GM06990 (cell line): ENCODE measurements at regions not wholly inside any gene's neighbourhood (a gene's known extent, or its start where the extent isn't known, plus 50 kb on each side); places are given as distances from the start of the nearest gene placed in this dataset.
"Not testable (repeated sequence)": the region's sequence is repeated elsewhere in the genome, so short reads cannot be mapped to it uniquely, and the experiment has no call there.

Source experiments
- DNase-seq: peaks from one replicate; pipeline ENCODE4 v3.0.0-alpha.2; 2011; ENCODE audit not compliant: insufficient read length; ENCODE audit errors: extremely low read depth
- H3K27me3 ChIP-seq: replicated peaks from 2 replicates; pipeline ENCODE4 v1.6.0; 2011; ENCODE audit warnings: low read length; ENCODE audit not compliant: control insufficient read depth, insufficient read depth
- H3K36me3 ChIP-seq: 2 replicates; pipeline ENCODE4 v1.5.1; 2011; ENCODE audit warnings: low read length; ENCODE audit not compliant: control insufficient read depth, insufficient read depth
- H3K4me3 ChIP-seq: replicated peaks from 2 replicates; pipeline ENCODE4 v1.5.1; 2011; ENCODE audit warnings: low read depth, mild to moderate bottlenecking, control low read depth, low read length
- TF ChIP-seq, protein P1 (sequence below): IDR thresholded peaks from 2 replicates; pipeline ENCODE4 v1.5.1; 2011; ENCODE audit warnings: low read length, control low read depth, mild to moderate bottlenecking, inconsistent platforms; ENCODE audit not compliant: insufficient read depth, poor library complexity, severe bottlenecking

DNA sequence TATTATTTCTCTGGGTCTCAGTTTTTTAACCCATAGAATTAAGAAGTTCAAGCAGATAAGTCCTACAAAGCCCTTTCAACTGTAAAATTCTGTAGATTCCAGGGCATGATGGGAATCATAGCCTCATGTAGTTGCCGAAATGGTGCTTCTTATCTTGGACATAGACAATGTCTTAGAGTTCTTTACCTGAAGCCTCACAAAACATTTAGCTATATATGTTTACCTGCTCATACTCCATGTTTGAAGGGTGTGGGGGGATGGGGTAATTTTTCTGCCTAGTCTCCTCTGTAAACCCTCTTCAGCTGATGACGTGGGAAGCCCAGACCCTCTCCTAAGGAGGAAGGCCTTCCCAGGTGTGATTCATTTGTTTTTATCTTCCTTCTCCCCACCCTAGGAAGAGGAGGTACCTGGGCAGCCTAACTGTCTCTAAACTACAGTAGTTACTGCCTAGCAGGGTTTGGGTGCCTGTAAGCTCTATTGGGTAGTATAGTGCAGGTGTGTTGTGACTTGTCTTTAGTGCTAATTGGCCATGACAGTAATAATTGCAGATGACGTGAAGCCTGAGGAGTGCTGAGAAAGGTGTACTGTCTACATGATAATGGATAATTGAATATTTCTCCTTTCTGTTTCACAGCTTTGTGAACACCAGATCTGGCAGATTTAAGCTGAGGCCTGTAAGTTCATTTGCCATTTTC is 230.8 kb downstream of the TFAP2B start:
- no peak overlapping the region for H3K4me3 ChIP-seq
- no peaks in the 10 kb centered on the region for H3K36me3 ChIP-seq
- DNase-seq: no peak
- TF ChIP-seq, protein P1, sequence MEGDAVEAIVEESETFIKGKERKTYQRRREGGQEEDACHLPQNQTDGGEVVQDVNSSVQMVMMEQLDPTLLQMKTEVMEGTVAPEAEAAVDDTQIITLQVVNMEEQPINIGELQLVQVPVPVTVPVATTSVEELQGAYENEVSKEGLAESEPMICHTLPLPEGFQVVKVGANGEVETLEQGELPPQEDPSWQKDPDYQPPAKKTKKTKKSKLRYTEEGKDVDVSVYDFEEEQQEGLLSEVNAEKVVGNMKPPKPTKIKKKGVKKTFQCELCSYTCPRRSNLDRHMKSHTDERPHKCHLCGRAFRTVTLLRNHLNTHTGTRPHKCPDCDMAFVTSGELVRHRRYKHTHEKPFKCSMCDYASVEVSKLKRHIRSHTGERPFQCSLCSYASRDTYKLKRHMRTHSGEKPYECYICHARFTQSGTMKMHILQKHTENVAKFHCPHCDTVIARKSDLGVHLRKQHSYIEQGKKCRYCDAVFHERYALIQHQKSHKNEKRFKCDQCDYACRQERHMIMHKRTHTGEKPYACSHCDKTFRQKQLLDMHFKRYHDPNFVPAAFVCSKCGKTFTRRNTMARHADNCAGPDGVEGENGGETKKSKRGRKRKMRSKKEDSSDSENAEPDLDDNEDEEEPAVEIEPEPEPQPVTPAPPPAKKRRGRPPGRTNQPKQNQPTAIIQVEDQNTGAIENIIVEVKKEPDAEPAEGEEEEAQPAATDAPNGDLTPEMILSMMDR: no peak
- H3K27me3 ChIP-seq: no peaks in the 10 kb centered on the region

DNA sequence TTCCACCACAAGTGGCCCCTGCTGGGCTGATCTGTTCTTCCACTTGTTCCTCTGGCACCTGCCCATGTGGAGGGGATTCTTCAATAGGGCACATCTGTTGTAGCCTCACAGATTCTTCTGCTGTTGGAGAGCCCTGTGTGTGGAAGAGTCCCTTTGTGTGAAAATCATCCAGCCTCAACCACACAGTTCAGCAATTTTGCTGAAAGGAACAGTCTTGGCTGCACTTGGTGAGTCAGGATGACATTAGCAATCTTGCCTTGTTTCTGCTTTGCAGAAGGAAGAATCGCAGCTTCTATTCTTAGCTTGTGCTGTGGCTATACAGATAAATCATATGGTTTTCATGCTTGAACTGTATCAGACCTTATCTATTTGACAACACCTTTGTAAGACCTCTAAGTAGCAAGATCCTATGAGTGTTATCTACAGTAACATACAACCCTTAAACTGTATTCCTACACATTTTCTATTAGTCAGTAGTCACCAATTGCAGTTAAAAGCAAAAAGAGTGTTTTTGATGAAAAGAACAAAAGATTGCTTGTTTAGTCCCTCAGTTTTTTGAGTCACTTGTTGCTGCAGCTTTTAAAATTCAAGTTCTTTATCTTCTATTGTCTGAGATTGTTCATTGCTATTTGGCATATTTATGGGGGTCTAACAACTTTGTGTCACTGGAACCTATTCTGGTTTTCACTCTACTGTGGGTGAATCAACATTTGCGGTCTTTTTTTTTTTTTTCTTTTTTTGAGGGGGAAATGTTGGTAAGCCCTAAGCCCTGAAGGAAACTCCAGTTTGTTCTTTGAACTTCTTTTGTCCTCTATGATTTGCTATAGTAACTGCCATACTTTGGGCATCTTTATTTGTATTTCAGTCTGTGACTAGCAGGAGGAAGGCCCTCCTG is 231.6 kb downstream of the TFAP2B start:
- H3K36me3 ChIP-seq: no peaks in the 10 kb centered on the region
- TF ChIP-seq, protein P1: no peak
- no peak for DNase-seq

DNA sequence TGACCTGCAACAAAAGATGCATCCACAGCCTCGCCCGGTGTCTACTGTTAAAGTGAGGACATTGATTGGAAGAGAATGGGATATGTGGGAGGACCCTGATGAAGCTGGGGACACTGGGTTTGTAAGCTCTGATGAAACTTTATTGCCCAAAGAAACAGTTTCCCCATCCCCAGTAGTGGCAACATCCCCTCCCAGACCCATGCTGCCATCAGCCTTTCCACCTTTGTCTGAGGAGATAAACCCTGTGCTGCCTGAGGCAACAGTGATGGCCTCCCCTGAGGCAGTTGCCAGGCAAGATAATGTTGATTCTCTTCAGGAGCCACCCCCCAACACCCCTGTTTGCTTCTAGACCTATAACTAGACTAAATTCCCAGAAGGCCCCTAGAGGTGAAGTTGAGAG is 234.0 kb downstream of the TFAP2B start:
- not testable (repeated sequence) for DNase-seq, H3K4me3 ChIP-seq, H3K36me3 ChIP-seq, H3K27me3 ChIP-seq

More for the DNA sequence above, 231.6 kb downstream of the TFAP2B start:
- Histone ChIP-seq H3K4me3 (no peak overlapping the region), H3K27me3 (no peaks in the 10 kb centered on the region)

DNA sequence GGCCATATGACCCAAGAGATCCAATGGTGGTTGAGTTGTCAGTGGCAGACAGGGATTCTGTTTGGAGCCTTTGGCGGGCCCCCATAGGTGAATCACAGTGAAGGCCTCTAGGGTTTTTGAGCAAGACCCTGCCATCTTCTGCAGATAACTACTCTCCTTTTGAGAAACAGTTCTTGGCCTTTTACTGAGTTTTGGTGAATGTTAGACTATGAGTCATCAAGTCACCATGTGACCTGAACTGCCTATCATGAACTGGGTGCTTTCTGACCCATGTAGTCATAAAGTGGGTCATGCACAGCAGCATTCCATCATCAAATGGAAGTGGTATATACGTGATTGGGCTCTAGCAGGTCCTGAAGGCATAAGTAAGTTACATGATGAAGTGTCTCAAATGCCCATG is 236.6 kb downstream of the TFAP2B start:
- H3K4me3 ChIP-seq, H3K27me3 ChIP-seq, H3K36me3 ChIP-seq, DNase-seq: not testable (repeated sequence)

DNA sequence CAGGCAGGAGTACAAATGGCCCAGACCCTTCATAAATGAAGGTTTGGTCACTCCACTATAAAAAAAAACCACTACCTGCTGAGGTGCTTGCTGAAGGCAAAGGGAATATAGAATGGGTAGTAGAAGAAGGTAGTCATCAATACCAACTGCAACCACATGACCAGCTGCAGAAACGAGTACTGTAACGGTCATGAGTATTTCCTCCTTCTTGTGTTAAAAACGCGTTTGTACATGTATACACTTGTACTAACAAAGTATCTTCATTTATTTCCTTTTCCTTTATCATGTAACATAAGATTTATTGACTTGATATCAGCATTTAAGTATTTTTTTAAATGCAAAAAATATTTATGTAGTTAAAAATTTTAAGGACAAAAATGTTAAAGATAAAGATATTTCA is 238.6 kb downstream of the TFAP2B start:
- no peak for DNase-seq
- Histone ChIP-seq H3K4me3 (no peak overlapping the region), H3K27me3 (no peaks in the 10 kb centered on the region), H3K36me3 (no peaks in the 10 kb centered on the region)
- TF ChIP-seq, protein P1: no peak

DNA sequence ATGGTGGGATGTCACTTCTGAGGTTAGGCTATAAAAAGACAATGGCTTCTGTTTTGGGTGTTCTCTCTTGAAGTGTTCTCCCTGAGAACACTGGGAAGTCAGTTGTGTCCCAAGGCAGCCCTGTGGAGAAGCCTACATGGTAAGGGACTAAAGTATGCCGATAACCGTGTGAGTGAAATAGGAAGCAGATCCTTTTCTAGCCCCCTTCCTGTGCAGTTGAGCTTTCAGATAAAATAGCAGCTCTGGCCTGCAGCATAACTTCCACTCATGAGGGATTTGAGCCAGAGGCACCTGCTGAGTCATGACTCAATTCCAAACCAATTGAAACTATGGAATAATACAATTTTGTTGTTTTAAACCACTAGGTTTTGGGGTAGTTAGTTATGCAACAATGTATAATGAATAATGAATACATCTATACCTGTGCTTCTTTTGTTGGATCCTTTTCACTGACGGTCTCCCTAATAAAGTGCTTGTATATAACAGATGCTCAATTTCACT is 241.6 kb downstream of the TFAP2B start:
- TF ChIP-seq, protein P1: no peak
- no peaks in the 10 kb centered on the region for H3K27me3 ChIP-seq
- H3K36me3 ChIP-seq: no peaks in the 10 kb centered on the region
- no peak overlapping the region for H3K4me3 ChIP-seq
- no peak for DNase-seq
